ENCODE measurements at regions not wholly inside any gene's neighbourhood (a gene's known extent, or its start where the extent isn't known, plus 50 kb on each side); places are given as distances from the start of the nearest gene placed in this dataset.

- TF ChIP-seq JAZF1 (CRISPR knock-in tag; IDR thresholded peaks at IDR 0.05) (no peak), GABPB1 (CRISPR knock-in tag; IDR thresholded peaks at IDR 0.05) (no peak), USF1 (CRISPR knock-in tag; IDR thresholded peaks at IDR 0.05) (no peak)
Measured at GRCh38 chr18:43705850-43706249, 428.6 kb upstream of the SYT4 start.
